H1 (cell line): ENCODE measurements at regions not wholly inside any gene's neighbourhood (a gene's known extent, or its start where the extent isn't known, plus 50 kb on each side); places are given as distances from the start of the nearest gene placed in this dataset.

ENCODE experiments used
- CTCF ChIA-PET: fragments of 300-600 bp; sonication (Branson Sonifier 250); formaldehyde crosslinking; loops from one replicate; lab custom pipeline; 2021; ENCODE audit not compliant: partially characterized antibody; lab: Charles Lee
- POLR2A ChIA-PET: fragments of 300-600 bp; sonication (Branson Sonifier 250); formaldehyde crosslinking; loops from one replicate; lab custom pipeline; 2021; ENCODE audit warnings: inconsistent platforms; ENCODE audit not compliant: partially characterized antibody; lab: Charles Lee
- DNase-seq, 2 experiments: peaks; one replicate each; pipeline versions ENCODE4 v3.0.0 to v3.0.0-alpha.2; 2010 to 2022; ENCODE audit warnings: low spot score in 2 of 2, low read depth in 1 of 2, mixed read lengths in 1 of 2
- FAIRE-seq: peaks from 2 replicates; lab custom pipeline; 2011; peaks lifted over from hg19 to GRCh38; lab: Jason Lieb, UNC
- H2AFZ ChIP-seq: 2 replicates; pipeline ENCODE4 v1.8.1; 2012; ENCODE audit warnings: low read length, inconsistent platforms
- H2AK5ac ChIP-seq: 2 replicates; pipeline ENCODE4 v1.6.1; 2013; ENCODE audit warnings: low read depth, low read length
- H2BK120ac ChIP-seq: replicated peaks from 2 replicates; pipeline ENCODE3; 2013; ENCODE audit warnings: low read depth, low read length, inconsistent platforms
- H2BK12ac ChIP-seq: 2 replicates; pipeline ENCODE4 v1.6.1; 2013; ENCODE audit warnings: low read depth, low read length
- H2BK15ac ChIP-seq: 2 replicates; pipeline ENCODE4 v1.6.1; 2013; ENCODE audit warnings: low read length
- H2BK20ac ChIP-seq: 2 replicates; pipeline ENCODE4 v1.6.1; 2013; ENCODE audit warnings: low read length
- H2BK5ac ChIP-seq: 2 replicates; pipeline ENCODE4 v1.6.1; 2013; ENCODE audit warnings: low read depth, low read length
- H3K14ac ChIP-seq: 2 replicates; pipeline ENCODE4 v1.6.1; 2013; ENCODE audit warnings: inconsistent platforms; ENCODE audit not compliant: insufficient read length
- H3K18ac ChIP-seq: 2 replicates; pipeline ENCODE4 v1.6.1; 2013; ENCODE audit warnings: low read length; ENCODE audit errors: extremely low read depth
- H3K23ac ChIP-seq: 2 replicates; pipeline ENCODE4 v1.6.1; 2013; ENCODE audit warnings: inconsistent platforms; ENCODE audit not compliant: insufficient read length
- H3K23me2 ChIP-seq: 2 replicates; pipeline ENCODE4 v1.6.1; 2013; ENCODE audit warnings: low read depth, low read length
- H3K27ac ChIP-seq: 2 replicates; pipeline ENCODE4 v1.6.1; 2011; ENCODE audit warnings: low read depth, low read length, inconsistent platforms
- H3K27me3 ChIP-seq, 4 experiments: replicated peaks in 1 of 4; 1 replicate in 1 of 4; 2 replicates in 3 of 4; pipeline versions ENCODE4 v1.6.1 to v1.8.1; 2011 to 2013; ENCODE audit warnings: low read length in 3 of 4, mild to moderate bottlenecking in 3 of 4, inconsistent platforms in 2 of 4, mixed read lengths in 2 of 4, moderate library complexity in 1 of 4; ENCODE audit not compliant: control insufficient read depth in 3 of 4, insufficient read depth in 3 of 4; ENCODE audit errors: extremely low read depth in 1 of 4
- H3K36me3 ChIP-seq, 4 experiments: 2 replicates each; pipeline versions ENCODE4 v1.6.1 to v1.8.1; 2011 to 2013; ENCODE audit warnings: mild to moderate bottlenecking in 4 of 4, low read length in 3 of 4, moderate library complexity in 2 of 4, control low read depth in 1 of 4, inconsistent platforms in 1 of 4; ENCODE audit not compliant: insufficient read depth in 4 of 4, control insufficient read depth in 2 of 4
- H3K4ac ChIP-seq: replicated peaks from 2 replicates; pipeline ENCODE3; 2013; ENCODE audit warnings: low read length, low read depth, mixed read lengths, inconsistent platforms; ENCODE audit not compliant: insufficient read length
- H3K4me1 ChIP-seq, 4 experiments: replicated peaks in 1 of 4; 1 replicate in 1 of 4; 2 replicates in 3 of 4; pipeline versions ENCODE4 v1.6.1 to v1.8.1; 2011 to 2013; ENCODE audit warnings: low read length in 3 of 4, inconsistent platforms in 2 of 4, mixed read lengths in 1 of 4; ENCODE audit not compliant: insufficient read depth in 4 of 4, control insufficient read depth in 3 of 4
- H3K4me2 ChIP-seq, 2 experiments: 2 replicates each; pipeline versions ENCODE4 v1.6.1 to v1.8.1; 2011 to 2013; ENCODE audit warnings: low read depth in 2 of 2, low read length in 2 of 2, control low read depth in 1 of 2, inconsistent platforms in 1 of 2, mild to moderate bottlenecking in 1 of 2; ENCODE audit not compliant: insufficient read depth in 1 of 2
- H3K4me3 ChIP-seq, 4 experiments: fragments of 200-600, 300-600 bp in 1 of 4; sonication (generic), shearing (Covaris generic), sonication (Bioruptor Twin) in 1 of 4; 2 replicates each; pipeline versions ENCODE4 v1.5.1 to v1.8.1; 2011 to 2016; ENCODE audit warnings: low read length in 4 of 4, low read depth in 3 of 4, control low read depth in 2 of 4, inconsistent platforms in 2 of 4, mild to moderate bottlenecking in 2 of 4, mixed read lengths in 1 of 4, moderate library complexity in 1 of 4; ENCODE audit not compliant: insufficient read depth in 2 of 4; ENCODE audit errors: extremely low read depth in 1 of 4
- H3K56ac ChIP-seq: replicated peaks from 2 replicates; pipeline ENCODE3; 2013; ENCODE audit warnings: low read depth, mild to moderate bottlenecking, mixed read lengths, low read length, inconsistent platforms; ENCODE audit not compliant: insufficient read length
- H3K79me1 ChIP-seq: 2 replicates; pipeline ENCODE4 v1.6.1; 2013; ENCODE audit warnings: low read depth, low read length, control low read depth
- H3K79me2 ChIP-seq, 2 experiments: 2 replicates each; pipeline versions ENCODE4 v1.6.1 to v1.8.1; 2012 to 2013; ENCODE audit warnings: low read length in 2 of 2, mild to moderate bottlenecking in 2 of 2, inconsistent platforms in 1 of 2; ENCODE audit not compliant: insufficient read depth in 2 of 2, control insufficient read depth in 1 of 2
- H3K9ac ChIP-seq, 4 experiments: replicated peaks in 1 of 4; 1 replicate in 1 of 4; 2 replicates in 3 of 4; pipeline versions ENCODE4 v1.6.1 to v1.8.1; 2011 to 2013; ENCODE audit warnings: low read depth in 3 of 4, low read length in 3 of 4, control low read depth in 2 of 4, mild to moderate bottlenecking in 2 of 4, moderate library complexity in 2 of 4, inconsistent platforms in 1 of 4; ENCODE audit errors: extremely low read depth in 1 of 4
- H3K9me3 ChIP-seq, 2 experiments: 2 replicates each; pipeline versions ENCODE4 v1.6.1 to v1.8.1; 2012 to 2013; ENCODE audit warnings: mild to moderate bottlenecking in 2 of 2, moderate library complexity in 2 of 2, control low read depth in 1 of 2, inconsistent platforms in 1 of 2, low read depth in 1 of 2, low read length in 1 of 2, mixed read lengths in 1 of 2; ENCODE audit not compliant: insufficient read depth in 2 of 2
- H4K20me1 ChIP-seq, 2 experiments: replicated peaks in 1 of 2; 2 replicates each; pipeline versions ENCODE3 to v1.8.1; 2011 to 2013; ENCODE audit warnings: inconsistent platforms in 2 of 2, low read length in 2 of 2, mild to moderate bottlenecking in 1 of 2; ENCODE audit not compliant: insufficient read depth in 2 of 2, control insufficient read depth in 1 of 2
- H4K5ac ChIP-seq: 2 replicates; pipeline ENCODE4 v1.6.1; 2013; ENCODE audit warnings: low read length, low read depth, mixed read lengths, inconsistent platforms; ENCODE audit not compliant: insufficient read length
- H4K8ac ChIP-seq: 2 replicates; pipeline ENCODE4 v1.8.0; 2013; ENCODE audit warnings: mild to moderate bottlenecking, moderate library complexity, low read length, inconsistent platforms; ENCODE audit not compliant: insufficient read depth; ENCODE audit errors: extremely low read depth
- H4K91ac ChIP-seq: replicated peaks from 2 replicates; pipeline ENCODE3; 2013; ENCODE audit warnings: low read length, mixed read lengths, inconsistent platforms; ENCODE audit not compliant: insufficient read length
- BACH1 ChIP-seq: IDR thresholded peaks from 2 replicates; pipeline ENCODE4 v1.6.1; 2012; ENCODE audit warnings: low read length, improper control_type of control experiment
- SIRT6 ChIP-seq: IDR thresholded peaks from one replicate; pipeline ENCODE4 v1.7.1; 2012; ENCODE audit warnings: low read length, inconsistent platforms
- USF2 ChIP-seq: IDR thresholded peaks from 2 replicates; pipeline ENCODE4 v1.6.1; 2011; ENCODE audit warnings: low read length, improper control_type of control experiment
- WGBS, 2 experiments: shearing (Covaris generic) in 1 of 2; methylation state at CpG; one replicate each; pipeline versions ENCODE4 v1.1.6 to v1.1.7; 2013 to 2015; ENCODE audit warnings: low lambda C conversion rate in 2 of 2, mixed read lengths in 2 of 2, inconsistent platforms in 1 of 2, low coverage in 1 of 2, missing lambda C conversion rate in 1 of 2; ENCODE audit not compliant: insufficient replicate concordance in 2 of 2, insufficient coverage in 1 of 2, insufficient read length in 1 of 2; ENCODE audit errors: extremely low coverage in 1 of 2, missing lambda C conversion rate in 1 of 2; 5-methylcytosine and 5-hydroxymethylcytosine counted together

GRCh38 chr10:113329121-113329596 is 223.7 kb upstream of the HABP2 start:
- WGBS, 2 experiments, result 87% methylated on average over 2 of the region's 2 CpGs; no CpG with 5 or more reads in 1 of the 2 experiments

More at GRCh38 chr10:113329121-113329596, 223.7 kb upstream of the HABP2 start:
- H3K9me3 ChIP-seq, result no peaks in the 10 kb centered on the region
- no peak overlapping the region for H3K14ac ChIP-seq
- H3K4me3 ChIP-seq, result no peak overlapping the region
- no peak overlapping the region for H2AFZ ChIP-seq
- ChIA-PET CTCF (interaction anchor here (1.3 to 1.6 kb wide), 2 partner anchors 14 to 27 kb away, joined by 3 to 4 read pairs; no protein-coding TSS in a partner anchor), POLR2A (interaction anchor here (1.2 kb wide), 1 partner anchor 13 kb away, joined by 3 read pairs; no protein-coding TSS in a partner anchor)
- H3K4ac ChIP-seq, result no peak overlapping the region
- no peak overlapping the region for H3K56ac ChIP-seq
- H2AK5ac ChIP-seq, result no peak overlapping the region
- H3K79me1 ChIP-seq, result no peaks in the 10 kb centered on the region
- no peaks in the 10 kb centered on the region for H3K27me3 ChIP-seq
- H3K23me2 ChIP-seq, result no peaks in the 10 kb centered on the region
- DNase-seq (no peak), FAIRE-seq (no peak)
- H3K18ac ChIP-seq, result no peak overlapping the region
- no peak overlapping the region for H4K91ac ChIP-seq
- no peak overlapping the region for H3K4me2 ChIP-seq
- H2BK12ac ChIP-seq, result no peak overlapping the region
- TF ChIP-seq USF2, result no peak
- TF ChIP-seq BACH1, result no peak
- TF ChIP-seq SIRT6, result no peak
- H3K27ac ChIP-seq, result no peak overlapping the region
- H2BK5ac ChIP-seq, result no peak overlapping the region
- no peak overlapping the region for H4K5ac ChIP-seq
- no peaks in the 10 kb centered on the region for H4K20me1 ChIP-seq
- H3K79me2 ChIP-seq, result no peaks in the 10 kb centered on the region
- H3K36me3 ChIP-seq, result no peaks in the 10 kb centered on the region
- no peak overlapping the region for H2BK15ac ChIP-seq
- no peak overlapping the region for H4K8ac ChIP-seq
- peaks cover 2 to 11% (median 8%) of the 10 kb centered on the region in 4 experiments; a peak in 5 of 7 replicates for H3K4me1 ChIP-seq
- H3K23ac ChIP-seq, result no peak overlapping the region
- H3K9ac ChIP-seq, result no peak overlapping the region
- H2BK20ac ChIP-seq, result no peak overlapping the region
- no peak overlapping the region for H2BK120ac ChIP-seq
